Gastrocnemius medialis (tissue), 4 donors: ENCODE measurements at regions not wholly inside any gene's neighbourhood (a gene's known extent, or its start where the extent isn't known, plus 50 kb on each side); places are given as distances from the start of the nearest gene placed in this dataset.

Source experiments
- ATAC-seq, 2 donors: fragments of 150-250 bp; one replicate each; pipeline ENCODE4 v1.9.1; 2016
- DNase-seq, 2 donors: peaks; one replicate each; pipeline ENCODE4 v3.0.0-alpha.2; 2019
- H3K27ac ChIP-seq, 4 donors: fragments of 200-600 bp; sonication (generic); 1 replicate in 1 of 4; 2 replicates in 3 of 4; pipeline ENCODE4 v1.5.1; 2016 to 2018; ENCODE audit warnings: mild to moderate bottlenecking in 2 of 4, moderate library complexity in 1 of 4
- H3K27me3 ChIP-seq, 3 donors: fragments of 200-600 bp; sonication (generic) in 2 of 3; 1 replicate in 1 of 3; 2 replicates in 2 of 3; pipeline versions ENCODE4 v1.5.1 to v1.6.0; 2016 to 2019; ENCODE audit warnings: mild to moderate bottlenecking in 1 of 3, moderate library complexity in 1 of 3
- H3K36me3 ChIP-seq, 2 donors: fragments of 200-600 bp; sonication (generic) in 1 of 2; one replicate each; pipeline ENCODE4 v1.5.1; 2017 to 2018
- H3K4me1 ChIP-seq, 2 donors: fragments of 200-600 bp; sonication (generic) in 1 of 2; one replicate each; pipeline ENCODE4 v1.5.1; 2016 to 2017; ENCODE audit warnings: mild to moderate bottlenecking in 2 of 2
- H3K4me3 ChIP-seq, 4 donors: fragments of 200-600 bp; sonication (generic) in 3 of 4; 1 replicate in 1 of 4; 2 replicates in 3 of 4; pipeline ENCODE4 v1.5.1; 2016 to 2019; ENCODE audit warnings: mild to moderate bottlenecking in 2 of 4
- H3K9me3 ChIP-seq, 3 donors: fragments of 200-600 bp; sonication (generic) in 2 of 3; 1 replicate in 1 of 3; 2 replicates in 2 of 3; pipeline ENCODE4 v1.5.1; 2016 to 2019
- CTCF ChIP-seq, 5 experiments: fragments of 450-650 bp in 3 of 5; fragments of 200-600 bp in 2 of 5; sonication (generic) in 2 of 5; IDR thresholded peaks in 4 of 5; conservative IDR thresholded peaks in 1 of 5; 1 replicate in 4 of 5; 2 replicates in 1 of 5; pipeline ENCODE4 v1.5.1; 2016 to 2019; ENCODE audit warnings: antibody characterized with exemption in 5 of 5, mild to moderate bottlenecking in 3 of 5, moderate library complexity in 3 of 5
- POLR2A ChIP-seq, 2 donors: fragments of 450-650 bp; IDR thresholded peaks; one replicate each; pipeline ENCODE4 v1.6.1; 2017; ENCODE audit warnings: antibody characterized with exemption in 2 of 2, mild to moderate bottlenecking in 2 of 2, moderate library complexity in 2 of 2
- in situ Hi-C, 4 donors: fragments of 200-750 bp; cut with MboI; loops; one replicate each; pipeline versions ENCODE4 v1.15.0 to v1.8.0; 2017; ENCODE audit warnings: low sequenced_read_pairs in 4 of 4
- intact Hi-C: fragments of 100-400 bp; cut with DNase I; formaldehyde crosslinking; loops from one replicate; pipeline ENCODE4 v1.15.1; 2023; ENCODE audit warnings: low total_unique reads

- ATAC-seq (no peak), DNase-seq (no peak)
- Histone ChIP-seq H3K4me3 (no peak overlapping the region), H3K4me1 (no peaks in the 10 kb centered on the region), H3K27ac (no peak overlapping the region), H3K9me3 (no peaks in the 10 kb centered on the region), H3K36me3 (no peaks in the 10 kb centered on the region), H3K27me3 (no peaks in the 10 kb centered on the region)
- no peak for TF ChIP-seq POLR2A (IDR thresholded peaks at IDR 0.05)
- TF ChIP-seq CTCF (IDR thresholded peaks at IDR 0.05 in 4 of 5, conservative IDR thresholded peaks at IDR 0.05 in 1 of 5) = no peak
- in situ Hi-C loops = no loop called here
- intact Hi-C loops = no loop called here
These were observed 91.0 kb upstream of the ATP1B1 start for GRCh38 chr1:169015464-169015863.

DNA sequence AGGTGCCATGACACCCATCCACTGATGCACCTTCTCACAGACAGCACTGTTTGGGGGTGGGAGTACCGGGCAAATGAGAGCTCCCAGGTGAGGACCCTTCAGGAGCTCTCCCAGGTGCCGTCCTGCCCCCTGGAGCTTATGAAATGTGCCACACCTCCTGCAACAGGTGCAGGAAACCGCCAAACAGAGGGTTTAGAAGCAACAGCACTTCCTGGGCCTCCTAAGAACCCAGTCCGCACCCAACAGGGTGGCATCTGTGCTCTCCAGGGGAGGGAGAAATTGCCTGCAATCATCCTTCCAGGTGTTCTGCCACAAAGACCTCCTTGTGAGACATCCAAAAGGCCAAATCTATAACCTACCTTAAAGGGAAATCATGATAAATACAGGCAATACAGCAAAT lies 87.7 kb upstream of the ATP1B1 start:
- Histone ChIP-seq H3K9me3 (no peaks in the 10 kb centered on the region), H3K27me3 (no peaks in the 10 kb centered on the region), H3K4me3 (no peak overlapping the region), H3K4me1 (no peaks in the 10 kb centered on the region), H3K27ac (no peak overlapping the region), H3K36me3 (no peaks in the 10 kb centered on the region)
- TF ChIP-seq POLR2A (IDR thresholded peaks at IDR 0.05) = no peak
- TF ChIP-seq CTCF (IDR thresholded peaks at IDR 0.05 in 4 of 5, conservative IDR thresholded peaks at IDR 0.05 in 1 of 5) = no peak
- no peak for ATAC-seq
- in situ Hi-C loops (no loop called here), intact Hi-C loops (no loop called here)
- no peak for DNase-seq

DNA sequence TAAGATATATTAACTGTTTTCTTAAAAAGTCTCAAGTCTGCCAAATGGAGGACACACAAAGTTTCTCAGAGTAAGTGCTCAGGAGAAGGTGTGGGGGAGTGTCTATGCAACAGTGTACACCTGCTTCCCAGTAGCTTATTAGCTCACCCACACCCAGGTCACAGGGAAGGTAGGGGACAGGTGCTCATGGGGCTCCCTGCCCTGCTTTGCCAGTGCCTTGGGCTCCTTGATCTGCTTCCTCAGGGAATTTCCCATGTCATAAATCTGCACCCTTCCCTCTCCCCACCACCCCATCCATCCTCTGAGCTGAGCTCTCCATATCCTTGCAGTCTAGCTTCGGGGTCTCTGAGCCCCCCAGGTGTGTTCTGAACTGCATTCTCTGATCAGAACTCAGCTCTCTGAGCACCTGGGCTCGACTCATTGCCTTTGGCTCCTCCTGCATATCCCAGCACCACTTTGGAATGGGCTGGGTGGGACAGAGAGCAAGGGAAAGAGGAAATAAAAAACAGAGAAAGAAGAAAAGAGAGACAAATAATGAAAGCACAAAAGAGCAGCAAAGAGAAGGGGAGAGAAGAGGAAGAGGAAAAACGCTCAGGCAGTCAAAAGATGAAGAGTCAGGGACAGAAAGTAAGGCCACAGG lies 87.0 kb upstream of the ATP1B1 start:
- in situ Hi-C loops = no loop called here
- H3K27me3 ChIP-seq = no peaks in the 10 kb centered on the region

DNA sequence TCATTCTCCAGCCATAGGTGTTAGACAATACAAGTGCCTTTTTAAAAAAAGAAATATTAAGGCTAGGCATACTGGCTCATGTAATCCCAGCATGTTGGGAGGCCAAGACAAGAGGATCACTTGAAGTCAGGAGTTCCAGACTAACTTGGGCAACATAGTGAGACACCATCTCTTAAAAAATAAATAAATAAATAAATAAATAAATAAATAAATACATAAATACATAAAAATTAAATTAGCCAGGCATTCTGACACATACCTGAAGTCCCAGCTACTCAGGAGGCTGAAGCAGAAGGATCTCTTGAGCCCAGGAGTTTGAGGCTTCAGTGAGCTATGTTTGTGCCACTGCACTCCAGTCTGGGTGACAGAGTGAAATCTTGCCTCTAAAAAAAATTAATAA lies 85.8 kb upstream of the ATP1B1 start:
- Histone ChIP-seq H3K27ac (no peak overlapping the region), H3K36me3 (no peaks in the 10 kb centered on the region), H3K9me3 (no peaks in the 10 kb centered on the region), H3K4me3 (no peak overlapping the region), H3K27me3 (no peaks in the 10 kb centered on the region), H3K4me1 (peaks cover 0 to 3% of the 10 kb centered on the region in 2 donors)
- intact Hi-C loops (no loop called here), in situ Hi-C loops (no loop called here)
- no peak for DNase-seq
- no peak for ATAC-seq
- no peak for TF ChIP-seq CTCF (IDR thresholded peaks at IDR 0.05 in 4 of 5, conservative IDR thresholded peaks at IDR 0.05 in 1 of 5)
- no peak for TF ChIP-seq POLR2A (IDR thresholded peaks at IDR 0.05)

More for the DNA sequence above, 87.0 kb upstream of the ATP1B1 start:
- TF ChIP-seq CTCF (IDR thresholded peaks at IDR 0.05 in 4 of 5, conservative IDR thresholded peaks at IDR 0.05 in 1 of 5) (no peak), POLR2A (IDR thresholded peaks at IDR 0.05) (no peak)
- Histone ChIP-seq H3K4me1 (no peaks in the 10 kb centered on the region), H3K9me3 (no peaks in the 10 kb centered on the region), H3K4me3 (no peak overlapping the region), H3K36me3 (no peaks in the 10 kb centered on the region), H3K27ac (no peak overlapping the region)
- intact Hi-C loops = no loop called here
- no peak for DNase-seq
- no peak for ATAC-seq

- no peaks in the 10 kb centered on the region for H3K9me3 ChIP-seq
- ATAC-seq (no peak), DNase-seq (no peak)
- H3K4me1 ChIP-seq = peaks cover 0 to 3% of the 10 kb centered on the region in 2 donors
- no peaks in the 10 kb centered on the region for H3K27me3 ChIP-seq
- no peak overlapping the region for H3K27ac ChIP-seq
- H3K36me3 ChIP-seq = no peaks in the 10 kb centered on the region
- in situ Hi-C loops = no loop called here
- no peak for TF ChIP-seq POLR2A (IDR thresholded peaks at IDR 0.05)
- TF ChIP-seq CTCF (IDR thresholded peaks at IDR 0.05 in 4 of 5, conservative IDR thresholded peaks at IDR 0.05 in 1 of 5) = no peak
- intact Hi-C loops = no loop called here
- no peak overlapping the region for H3K4me3 ChIP-seq
These were observed 83.8 kb upstream of the ATP1B1 start for GRCh38 chr1:169022648-169023047.
